Breast epithelium (tissue), 4 donors: ENCODE measurements at regions not wholly inside any gene's neighbourhood (a gene's known extent, or its start where the extent isn't known, plus 50 kb on each side); places are given as distances from the start of the nearest gene placed in this dataset.

ENCODE experiments used
- DNase-seq, 2 donors: peaks; one replicate each; pipeline ENCODE4 v3.0.0-alpha.2; 2019; ENCODE audit warnings: low spot score in 2 of 2
- H3K27ac ChIP-seq, 2 donors: fragments of 200-600 bp; sonication (generic) in 1 of 2; one replicate each; pipeline ENCODE4 v1.5.1; 2016 to 2019; ENCODE audit warnings: mild to moderate bottlenecking in 1 of 2
- H3K27me3 ChIP-seq, 2 donors: fragments of 200-600 bp; sonication (generic) in 1 of 2; one replicate each; pipeline versions ENCODE4 v1.5.1 to v1.6.0; 2017 to 2019; ENCODE audit warnings: control low read depth in 1 of 2, mild to moderate bottlenecking in 1 of 2
- H3K36me3 ChIP-seq: fragments of 200-600 bp; one replicate; pipeline ENCODE4 v1.5.1; 2019
- H3K4me1 ChIP-seq, 2 donors: fragments of 200-600 bp; sonication (generic); one replicate each; pipeline ENCODE4 v1.5.1; 2016 to 2019; ENCODE audit warnings: control low read depth in 1 of 2
- H3K4me3 ChIP-seq, 3 donors: fragments of 200-600 bp; sonication (generic); 1 replicate in 2 of 3; 2 replicates in 1 of 3; pipeline ENCODE4 v1.5.1; 2016 to 2019; ENCODE audit warnings: mild to moderate bottlenecking in 3 of 3, moderate library complexity in 2 of 3
- H3K9me3 ChIP-seq, 2 donors: fragments of 200-600 bp; sonication (generic) in 1 of 2; one replicate each; pipeline ENCODE4 v1.5.1; 2016 to 2019; ENCODE audit warnings: control low read depth in 1 of 2
- CTCF ChIP-seq, 3 donors: fragments of 450-650 bp; IDR thresholded peaks; one replicate each; pipeline ENCODE4 v1.5.1; 2016 to 2017; ENCODE audit warnings: antibody characterized with exemption in 3 of 3, mild to moderate bottlenecking in 3 of 3, moderate library complexity in 3 of 3
- POLR2A ChIP-seq: fragments of 450-650 bp; IDR thresholded peaks from one replicate; pipeline ENCODE4 v1.6.1; 2016; ENCODE audit warnings: antibody characterized with exemption, mild to moderate bottlenecking, moderate library complexity
- POLR2AphosphoS5 ChIP-seq, 3 donors: sonication (generic); formaldehyde crosslinking; IDR thresholded peaks; one replicate each; pipeline ENCODE4 v1.6.1; 2017; ENCODE audit warnings: antibody characterized with exemption in 3 of 3
- intact Hi-C: fragments of 100-400 bp; cut with DNase I; formaldehyde crosslinking; loops from one replicate; pipeline ENCODE4 v1.15.1; 2023; ENCODE audit warnings: low total_unique reads

DNA sequence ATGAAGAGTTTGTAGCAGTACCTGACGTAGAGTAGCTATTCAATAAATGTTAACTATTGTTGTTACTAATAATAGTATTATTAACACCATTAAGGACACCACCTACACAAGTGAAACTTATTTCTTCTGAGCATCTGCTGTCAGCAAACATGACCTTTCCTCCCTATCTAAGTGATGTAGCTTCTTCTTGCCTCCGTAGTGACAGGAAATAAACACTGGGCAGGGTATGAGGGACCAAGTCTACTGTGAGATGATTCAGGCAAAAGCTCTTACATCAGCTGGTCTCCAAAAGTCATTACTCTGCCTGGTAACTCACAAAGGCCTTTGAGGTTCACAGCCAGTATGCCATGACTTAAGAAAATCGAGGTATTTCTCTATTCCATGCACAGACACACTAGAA lies 750.5 kb downstream of the CPS1 start:
- H3K4me3 ChIP-seq = no peak overlapping the region
- H3K27ac ChIP-seq = no peak overlapping the region
- DNase-seq = no peak
- no peaks in the 10 kb centered on the region for H3K4me1 ChIP-seq
- H3K9me3 ChIP-seq = no peaks in the 10 kb centered on the region
- TF ChIP-seq POLR2AphosphoS5 (IDR thresholded peaks at IDR 0.05) = no peak
- no peak for TF ChIP-seq CTCF (IDR thresholded peaks at IDR 0.05)
- TF ChIP-seq POLR2A = no peak
- H3K36me3 ChIP-seq = no peaks in the 10 kb centered on the region
- no peaks in the 10 kb centered on the region for H3K27me3 ChIP-seq
- intact Hi-C loops = no loop called here
